Body of pancreas (tissue), 4 donors: ENCODE measurements at regions not wholly inside any gene's neighbourhood (a gene's known extent, or its start where the extent isn't known, plus 50 kb on each side); places are given as distances from the start of the nearest gene placed in this dataset.
"Not testable (repeated sequence)": the region's sequence is repeated elsewhere in the genome, so short reads cannot be mapped to it uniquely, and the experiment has no call there.

Experiments
- ATAC-seq: fragments of 150-250 bp; one replicate; pipeline ENCODE4 v1.9.1; 2016
- DNase-seq, 4 donors: peaks; one replicate each; pipeline ENCODE4 v3.0.0-alpha.2; 2019
- H3K27ac ChIP-seq, 4 donors: fragments of 200-600 bp; sonication (generic); 1 replicate in 3 of 4; 2 replicates in 1 of 4; pipeline versions ENCODE4 v1.5.1 to v1.6.1; 2016 to 2019; ENCODE audit warnings: mild to moderate bottlenecking in 1 of 4, mixed read lengths in 1 of 4, moderate library complexity in 1 of 4
- H3K27me3 ChIP-seq, 2 donors: fragments of 200-600 bp; sonication (generic); one replicate each; pipeline ENCODE4 v1.6.0; 2016; ENCODE audit warnings: mild to moderate bottlenecking in 1 of 2
- H3K36me3 ChIP-seq, 2 donors: fragments of 200-600 bp; sonication (generic); replicated peaks in 1 of 2; 2 replicates each; pipeline ENCODE4 v1.5.1; 2016; ENCODE audit warnings: low read depth in 2 of 2; ENCODE audit not compliant: insufficient read depth in 1 of 2
- H3K4me1 ChIP-seq: fragments of 200-600 bp; sonication (generic); one replicate; pipeline ENCODE4 v1.6.0; 2016
- H3K4me3 ChIP-seq, 2 donors: fragments of 200-600 bp; sonication (generic); 1 replicate in 1 of 2; 2 replicates in 1 of 2; pipeline ENCODE4 v1.5.1; 2016 to 2019
- H3K9me3 ChIP-seq, 3 donors: fragments of 200-600 bp; sonication (generic); 1 replicate in 2 of 3; 2 replicates in 1 of 3; pipeline ENCODE4 v1.5.1; 2016
- CTCF ChIP-seq, 7 experiments: fragments of 450-650 bp in 4 of 7; fragments of 200-600 bp in 3 of 7; sonication (generic) in 3 of 7; IDR thresholded peaks; one replicate each; pipeline ENCODE4 v1.5.1; 2016 to 2019; ENCODE audit warnings: antibody characterized with exemption in 7 of 7
- POLR2A ChIP-seq, 3 donors: fragments of 450-650 bp; IDR thresholded peaks; one replicate each; pipeline ENCODE4 v1.6.1; 2016; ENCODE audit warnings: antibody characterized with exemption in 3 of 3, mild to moderate bottlenecking in 2 of 3
- WGBS, 2 donors: methylation state at CpG; one replicate each; pipeline ENCODE4 v1.1.5; 2017; 5-methylcytosine and 5-hydroxymethylcytosine counted together
- intact Hi-C: fragments of 100-400 bp; cut with DNase I; formaldehyde crosslinking; loops from one replicate; pipeline ENCODE4 v1.15.1; 2023

GRCh38 chr12:17132336-17132735 lies 526.4 kb upstream of the LMO3 start:
- WGBS, 2 donors: 80 to 84% methylated on average over 4 of the region's 4 CpGs

GRCh38 chr12:17116538-17116937 lies 510.6 kb upstream of the LMO3 start:
- H3K36me3 ChIP-seq, H3K4me3 ChIP-seq, H3K27ac ChIP-seq, DNase-seq, intact Hi-C loops, H3K4me1 ChIP-seq, ATAC-seq, H3K9me3 ChIP-seq, H3K27me3 ChIP-seq: not testable (repeated sequence)
- 55 to 78% methylated on average over 3 of the region's 3 CpGs for WGBS, 2 donors

More at GRCh38 chr12:17132336-17132735, 526.4 kb upstream of the LMO3 start:
- H3K9me3 ChIP-seq: no peaks in the 10 kb centered on the region
- no peaks in the 10 kb centered on the region for H3K27me3 ChIP-seq
- H3K4me1 ChIP-seq: no peaks in the 10 kb centered on the region
- no peaks in the 10 kb centered on the region for H3K36me3 ChIP-seq
- no peak overlapping the region for H3K27ac ChIP-seq
- ATAC-seq (no peak), DNase-seq (no peak)
- no peak overlapping the region for H3K4me3 ChIP-seq
- no peak for TF ChIP-seq CTCF (IDR thresholded peaks at IDR 0.05)
- no peak for TF ChIP-seq POLR2A (IDR thresholded peaks at IDR 0.05)
- intact Hi-C loops: no loop called here

- ATAC-seq: no peak
- Histone ChIP-seq H3K4me1 (no peaks in the 10 kb centered on the region), H3K27me3 (no peaks in the 10 kb centered on the region), H3K4me3 (no peak overlapping the region), H3K36me3 (no peaks in the 10 kb centered on the region), H3K27ac (no peak overlapping the region), H3K9me3 (no peaks in the 10 kb centered on the region)
- TF ChIP-seq POLR2A (IDR thresholded peaks at IDR 0.05): no peak
- no peak for TF ChIP-seq CTCF (IDR thresholded peaks at IDR 0.05)
- intact Hi-C loops: no loop called here
- DNase-seq: no peak
These were observed 504.4 kb upstream of the LMO3 start for GRCh38 chr12:17110316-17110715.

GRCh38 chr12:17108877-17109541 lies 503.0 kb upstream of the LMO3 start:
- no peaks in the 10 kb centered on the region for H3K36me3 ChIP-seq
- ATAC-seq (no peak), DNase-seq (no peak)
- no peak overlapping the region for H3K4me3 ChIP-seq
- H3K27ac ChIP-seq: no peak overlapping the region
- no peaks in the 10 kb centered on the region for H3K27me3 ChIP-seq
- no peaks in the 10 kb centered on the region for H3K4me1 ChIP-seq
- WGBS, 2 donors: 48 to 83% methylated on average over 3 of the region's 3 CpGs
- no peaks in the 10 kb centered on the region for H3K9me3 ChIP-seq
- TF ChIP-seq CTCF (IDR thresholded peaks at IDR 0.05) (no peak), POLR2A (IDR thresholded peaks at IDR 0.05) (no peak)
- intact Hi-C loops: no loop called here

GRCh38 chr12:17104801-17105200 lies 498.8 kb upstream of the LMO3 start:
- WGBS, 2 donors: 43 to 50% methylated on average over 2 of the region's 2 CpGs
- ATAC-seq (no peak), DNase-seq (no peak)
- TF ChIP-seq POLR2A (IDR thresholded peaks at IDR 0.05) (no peak), CTCF (IDR thresholded peaks at IDR 0.05) (no peak)
- no peaks in the 10 kb centered on the region for H3K9me3 ChIP-seq
- no peaks in the 10 kb centered on the region for H3K36me3 ChIP-seq
- no peak overlapping the region for H3K4me3 ChIP-seq
- intact Hi-C loops: no loop called here
- no peaks in the 10 kb centered on the region for H3K4me1 ChIP-seq
- no peaks in the 10 kb centered on the region for H3K27me3 ChIP-seq
- H3K27ac ChIP-seq: no peak overlapping the region
